Kidney (tissue), 13 donors: ENCODE measurements at regions not wholly inside any gene's neighbourhood (a gene's known extent, or its start where the extent isn't known, plus 50 kb on each side); places are given as distances from the start of the nearest gene placed in this dataset.

ENCODE experiments used
- DNase-seq, 5 donors: peaks; one replicate each; pipeline ENCODE4 v3.0.0-alpha.2; 2013 to 2020
- FAIRE-seq: peaks from 2 replicates; lab custom pipeline; 2012; peaks lifted over from hg19 to GRCh38; lab: Jason Lieb, UNC
- H3K27ac ChIP-seq, 2 donors: one replicate each; pipeline ENCODE4 v1.7.0; 2013; ENCODE audit warnings: low read depth in 2 of 2, low read length in 2 of 2, inconsistent platforms in 1 of 2
- H3K27me3 ChIP-seq: one replicate; pipeline ENCODE4 v1.7.1; 2013; ENCODE audit warnings: low read length, inconsistent platforms; ENCODE audit not compliant: control insufficient read depth, insufficient read depth
- H3K36me3 ChIP-seq, 3 donors: one replicate each; pipeline versions ENCODE4 v1.7.0 to v1.7.1; 2013; ENCODE audit warnings: low read length in 3 of 3, control low read depth in 1 of 3, inconsistent platforms in 1 of 3; ENCODE audit not compliant: insufficient read depth in 3 of 3, control insufficient read depth in 2 of 3
- H3K4me1 ChIP-seq, 3 donors: one replicate each; pipeline versions ENCODE4 v1.7.0 to v1.7.1; 2013; ENCODE audit warnings: low read length in 3 of 3, inconsistent platforms in 1 of 3, low read depth in 1 of 3; ENCODE audit not compliant: control insufficient read depth in 2 of 3, insufficient read depth in 2 of 3
- H3K4me3 ChIP-seq, 3 donors: one replicate each; pipeline versions ENCODE4 v1.7.0 to v1.8.1; 2013; ENCODE audit warnings: low read length in 3 of 3, control low read depth in 1 of 3, inconsistent platforms in 1 of 3
- H3K9ac ChIP-seq, 3 donors: one replicate each; pipeline versions ENCODE4 v1.7.0 to v1.7.1; 2013; ENCODE audit warnings: low read length in 3 of 3, control low read depth in 1 of 3, inconsistent platforms in 1 of 3
- H3K9me3 ChIP-seq, 3 donors: one replicate each; pipeline versions ENCODE4 v1.7.0 to v1.7.1; 2013; ENCODE audit warnings: low read length in 3 of 3, control low read depth in 1 of 3, inconsistent platforms in 1 of 3; ENCODE audit not compliant: control insufficient read depth in 2 of 3, insufficient read depth in 1 of 3
- CTCF ChIP-seq: IDR thresholded peaks from 3 replicates; pipeline ENCODE4 v1.5.1; 2012; ENCODE audit warnings: mild to moderate bottlenecking, moderate library complexity, borderline replicate concordance; ENCODE audit not compliant: insufficient read depth; ENCODE audit errors: extremely low read depth
- intact Hi-C: fragments of 100-400 bp; cut with DNase I; formaldehyde crosslinking; loops from one replicate; pipeline ENCODE4 v1.11.1; 2022
- donor health status: control.
- donor health status: control.
- donor health status: control.
- donor health status: control.
- donor health status: control.
- donor health status: DM: yes; HTN: yes; CAD: no.
- donor health status: Normal renal cell carcinoma (clear cell type).

DNA sequence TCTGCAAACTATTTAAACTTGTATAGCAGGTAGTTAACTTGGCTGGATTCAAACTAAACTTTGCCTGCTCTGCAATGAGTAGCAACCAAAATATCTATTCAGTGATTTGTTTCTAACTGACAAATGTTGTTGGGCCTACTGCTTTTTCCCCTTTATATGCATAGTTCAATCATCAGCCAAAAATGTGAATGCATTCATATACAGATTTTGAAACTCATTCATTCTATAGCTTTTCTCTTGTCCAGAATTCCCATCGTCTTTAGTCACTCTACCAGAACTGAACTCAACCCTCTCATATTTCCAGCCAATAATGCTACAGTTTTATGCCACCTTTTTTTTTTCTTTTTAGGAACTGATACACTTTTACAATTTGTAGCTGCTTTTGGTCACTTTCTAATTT, 599.8 kb downstream of the RPL10L start:
- H3K27ac ChIP-seq = no peak overlapping the region
- no peaks in the 10 kb centered on the region for H3K4me1 ChIP-seq
- H3K9me3 ChIP-seq = no peaks in the 10 kb centered on the region
- H3K4me3 ChIP-seq = no peak overlapping the region
- no peak for FAIRE-seq
- DNase-seq = no peak
- no peak for TF ChIP-seq CTCF
- no peak overlapping the region for H3K9ac ChIP-seq
- intact Hi-C loops = no loop called here
- H3K36me3 ChIP-seq = no peaks in the 10 kb centered on the region
- H3K27me3 ChIP-seq = no peaks in the 10 kb centered on the region

- TF ChIP-seq CTCF = no peak
- Histone ChIP-seq H3K27ac (no peak overlapping the region), H3K4me3 (no peak overlapping the region), H3K27me3 (no peaks in the 10 kb centered on the region), H3K9me3 (no peaks in the 10 kb centered on the region), H3K36me3 (no peaks in the 10 kb centered on the region), H3K9ac (no peak overlapping the region), H3K4me1 (no peaks in the 10 kb centered on the region)
- intact Hi-C loops = no loop called here
- DNase-seq (peak in 2 of 5 donors; percentile 1 to 6), FAIRE-seq (no peak)
These were observed 603.5 kb downstream of the RPL10L start for GRCh38 chr14:46048127-46048526.

- intact Hi-C loops = no loop called here
- DNase-seq = no peak
- no peaks in the 10 kb centered on the region for H3K27me3 ChIP-seq
- TF ChIP-seq CTCF = no peak
- no peaks in the 10 kb centered on the region for H3K4me1 ChIP-seq
- no peak overlapping the region for H3K4me3 ChIP-seq
- no peak overlapping the region for H3K27ac ChIP-seq
- H3K36me3 ChIP-seq = no peaks in the 10 kb centered on the region
- H3K9me3 ChIP-seq = no peaks in the 10 kb centered on the region
- FAIRE-seq = no peak
- no peak overlapping the region for H3K9ac ChIP-seq
These were observed 615.5 kb downstream of the RPL10L start for GRCh38 chr14:46036099-46036498.

- no peaks in the 10 kb centered on the region for H3K9me3 ChIP-seq
- H3K36me3 ChIP-seq = no peaks in the 10 kb centered on the region
- H3K27ac ChIP-seq = no peak overlapping the region
- no peak overlapping the region for H3K9ac ChIP-seq
- no peak for DNase-seq
- TF ChIP-seq CTCF = no peak
- no peaks in the 10 kb centered on the region for H3K4me1 ChIP-seq
- no peak for FAIRE-seq
- intact Hi-C loops = no loop called here
- no peaks in the 10 kb centered on the region for H3K27me3 ChIP-seq
- no peak overlapping the region for H3K4me3 ChIP-seq
These were observed 617.3 kb downstream of the RPL10L start for GRCh38 chr14:46034305-46034704.
